Suppressor macrophage (primary cell): ENCODE measurements at regions not wholly inside any gene's neighbourhood (a gene's known extent, or its start where the extent isn't known, plus 50 kb on each side); places are given as distances from the start of the nearest gene placed in this dataset.
"Not testable (repeated sequence)": the region's sequence is repeated elsewhere in the genome, so short reads cannot be mapped to it uniquely, and the experiment has no call there.

Experiments
- DNase-seq, 4 experiments: peaks; one replicate each; pipeline ENCODE4 v3.0.0-alpha.2; 2020 to 2022

DNA sequence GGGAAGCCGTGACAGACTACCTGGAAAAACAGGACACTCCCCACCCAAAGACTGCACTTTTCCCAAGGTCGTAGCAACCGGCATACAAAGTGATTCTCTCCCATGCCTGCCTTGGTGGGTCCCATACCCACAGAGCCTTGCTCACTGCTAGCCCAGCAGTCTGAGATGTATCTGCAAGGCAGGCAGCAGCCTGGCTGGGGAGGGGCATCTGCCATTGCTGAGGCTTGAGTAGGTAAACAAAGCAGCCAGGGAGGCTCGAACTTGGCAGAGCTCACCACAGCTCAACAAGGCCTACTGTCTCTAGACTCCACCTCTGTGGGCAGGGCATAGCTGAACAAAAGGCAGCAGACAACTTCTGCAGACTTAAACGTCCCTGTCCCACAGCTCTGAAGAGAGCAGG is 144.4 kb upstream of the FSHR start:
- DNase-seq = not testable (repeated sequence)

DNA sequence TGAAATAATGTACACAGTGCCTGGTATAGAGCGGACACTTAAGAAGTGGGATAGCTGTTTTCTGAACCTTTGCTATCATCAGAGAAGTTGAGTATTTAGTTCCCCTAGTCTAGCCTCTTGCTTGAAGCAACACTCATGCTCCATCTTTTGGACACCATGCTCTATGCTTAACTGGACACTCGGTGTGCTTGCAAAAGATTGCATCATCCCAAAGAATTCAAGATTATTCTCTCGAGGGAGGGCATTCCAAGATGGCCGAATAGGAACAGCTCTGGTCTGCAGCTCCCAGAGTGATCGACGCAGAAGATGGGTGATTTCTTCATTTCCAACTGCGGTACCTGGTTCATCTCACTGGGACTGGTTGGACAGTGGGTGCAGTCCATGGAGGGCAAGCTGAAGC is 143.9 kb upstream of the FSHR start:
- DNase-seq = no peak

DNA sequence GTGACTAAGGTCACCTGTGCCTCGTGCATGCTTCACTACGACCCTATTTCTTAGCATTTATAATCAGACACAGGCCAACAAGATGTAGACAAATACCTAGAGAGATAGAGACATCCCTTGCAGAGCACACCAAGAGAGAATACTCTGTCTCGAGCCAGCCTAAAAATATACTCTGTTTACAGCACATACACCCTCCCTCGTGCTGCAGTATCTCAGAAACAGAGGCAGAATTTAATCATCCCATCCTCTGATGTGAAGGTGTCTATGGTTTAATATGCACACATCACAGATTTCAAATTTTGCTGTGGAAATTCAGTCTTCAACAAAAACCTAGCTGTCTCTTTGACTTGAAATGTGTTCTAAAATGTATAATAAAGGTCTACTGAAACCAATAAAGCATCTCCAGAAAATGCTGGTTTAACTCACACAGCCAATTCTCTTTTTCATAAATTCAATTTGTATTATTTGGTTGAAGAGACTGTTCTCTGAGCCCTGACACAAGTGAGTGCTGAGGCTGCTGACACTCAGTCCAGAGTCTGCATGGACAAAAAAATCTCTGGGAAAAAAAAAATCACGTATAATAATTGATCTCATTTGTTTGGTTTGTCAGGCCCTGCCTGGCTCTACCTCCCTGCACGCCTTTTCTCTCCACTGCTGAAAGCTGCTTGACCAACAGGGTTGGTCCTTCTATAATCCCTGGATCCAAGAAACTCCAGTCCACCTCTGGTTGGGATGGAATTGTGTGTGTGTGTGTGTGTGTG is 142.0 kb upstream of the FSHR start:
- DNase-seq = no peak

DNA sequence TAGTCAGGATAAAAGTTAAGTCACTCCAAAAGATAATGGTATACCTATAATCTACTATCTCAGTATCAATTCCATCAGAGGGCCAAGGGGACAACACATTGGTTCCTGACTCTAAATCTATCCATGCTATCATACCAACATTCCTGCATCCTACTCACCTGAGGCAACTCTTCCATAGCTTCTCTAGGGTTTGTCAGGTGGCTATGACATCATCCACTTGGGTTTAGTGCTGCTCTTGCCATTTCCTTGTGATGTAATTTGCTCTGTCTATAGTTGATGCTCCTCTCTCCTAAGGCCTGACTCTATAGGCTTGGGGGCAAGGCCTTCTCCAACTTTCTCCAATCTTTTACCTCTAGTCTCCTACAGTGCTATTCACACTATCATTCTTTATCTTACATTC is 139.9 kb upstream of the FSHR start:
- no peak for DNase-seq

DNA sequence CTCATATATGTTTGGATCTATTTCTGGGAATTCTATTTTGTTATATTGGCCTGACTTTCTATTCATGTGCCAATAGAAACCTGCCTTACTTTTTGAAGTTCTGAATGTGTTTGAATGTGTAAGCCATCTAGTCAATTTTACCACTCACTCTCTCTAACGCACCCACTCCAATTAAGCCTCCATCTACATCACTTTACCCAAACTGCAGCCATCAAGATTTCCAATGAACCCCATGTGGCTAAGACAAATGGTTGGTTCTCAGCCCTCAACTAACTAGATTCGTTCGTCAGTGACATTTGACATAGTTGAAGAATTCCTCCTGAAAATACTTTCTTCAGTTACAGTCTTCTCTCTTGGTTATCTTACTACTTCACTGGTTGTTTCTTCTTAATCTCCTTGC is 137.3 kb upstream of the FSHR start:
- no peak for DNase-seq

DNA sequence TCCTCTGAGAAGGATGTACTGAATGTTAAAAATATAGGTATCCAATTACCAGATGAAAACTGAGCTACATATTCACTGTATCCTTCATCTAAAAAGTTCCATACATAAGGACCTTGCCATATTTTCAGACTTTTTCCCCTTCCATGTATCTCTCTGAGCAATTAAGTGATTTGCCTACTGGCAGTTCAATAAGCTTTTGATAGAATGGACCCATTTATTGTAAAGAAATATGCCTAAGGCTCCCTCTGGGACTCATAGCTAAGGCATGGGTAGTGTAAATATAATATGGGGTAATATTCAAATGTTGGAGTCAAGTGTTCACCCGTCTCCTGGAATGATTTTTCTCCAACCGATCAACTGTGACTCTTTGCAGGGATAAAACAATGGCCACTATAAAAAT is 135.4 kb upstream of the FSHR start:
- no peak for DNase-seq

DNA sequence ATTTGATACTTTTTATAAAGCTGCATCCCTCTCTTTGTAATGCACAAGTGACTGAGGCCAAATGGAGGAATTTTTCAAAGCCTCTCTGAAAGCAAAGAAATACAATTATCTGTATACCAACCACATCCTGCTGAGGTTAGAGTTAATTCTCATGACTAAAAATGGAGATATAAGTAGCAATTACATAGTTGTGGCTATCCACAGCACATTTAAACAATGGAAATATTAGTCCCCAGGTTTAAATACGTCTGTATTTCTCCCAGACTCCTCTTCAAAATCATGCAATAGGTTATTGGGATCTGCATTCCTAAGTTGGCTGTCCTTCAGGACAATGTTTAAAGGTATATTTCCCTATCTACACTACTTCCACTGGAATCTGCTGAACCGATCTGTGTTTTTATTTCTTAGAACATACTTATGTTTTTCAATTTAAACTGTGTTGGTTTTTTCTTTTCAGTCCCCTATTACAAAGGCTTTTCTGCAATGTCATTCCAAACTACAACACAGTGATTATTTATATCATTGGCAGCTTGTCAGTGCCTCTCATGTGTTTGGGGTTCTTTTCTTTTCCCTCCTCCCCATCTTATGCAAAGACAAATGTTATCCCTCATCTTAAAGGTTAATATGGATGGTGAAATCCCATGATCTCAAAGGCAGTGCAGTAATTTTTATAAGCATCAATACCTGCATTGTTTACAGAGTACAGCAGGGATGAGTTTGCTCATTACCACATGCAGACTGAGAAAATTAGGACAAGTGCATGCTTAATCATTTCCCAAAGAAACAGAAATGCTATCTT is 134.8 kb upstream of the FSHR start:
- DNase-seq = no peak

DNA sequence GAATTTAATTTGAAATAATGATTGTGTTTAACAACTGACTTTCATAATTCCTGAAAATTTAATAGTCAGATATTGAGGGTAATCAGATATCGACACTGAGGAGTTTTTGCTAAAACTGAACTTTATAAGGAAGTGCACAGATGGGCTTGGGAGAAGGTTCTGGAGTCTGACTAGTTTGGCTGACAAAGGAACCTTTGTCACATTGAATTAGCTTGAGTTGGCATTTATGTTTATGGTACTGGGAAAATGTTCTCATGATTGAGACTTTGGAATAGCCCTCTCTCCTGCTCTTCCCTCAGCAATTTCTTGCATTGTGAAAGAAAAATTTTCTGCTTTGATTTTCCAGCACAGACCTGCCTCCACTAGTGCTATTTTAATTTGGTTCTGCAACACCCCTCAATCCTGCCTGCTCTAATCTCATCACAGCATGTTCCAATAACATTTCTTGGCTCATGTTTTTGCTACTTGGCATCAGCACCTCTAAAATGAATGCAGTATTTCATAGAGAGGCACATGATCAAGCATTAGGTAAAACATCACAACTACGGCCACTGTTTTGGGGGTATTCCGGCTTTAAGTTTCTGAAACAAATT is 133.9 kb upstream of the FSHR start:
- DNase-seq = no peak

DNA sequence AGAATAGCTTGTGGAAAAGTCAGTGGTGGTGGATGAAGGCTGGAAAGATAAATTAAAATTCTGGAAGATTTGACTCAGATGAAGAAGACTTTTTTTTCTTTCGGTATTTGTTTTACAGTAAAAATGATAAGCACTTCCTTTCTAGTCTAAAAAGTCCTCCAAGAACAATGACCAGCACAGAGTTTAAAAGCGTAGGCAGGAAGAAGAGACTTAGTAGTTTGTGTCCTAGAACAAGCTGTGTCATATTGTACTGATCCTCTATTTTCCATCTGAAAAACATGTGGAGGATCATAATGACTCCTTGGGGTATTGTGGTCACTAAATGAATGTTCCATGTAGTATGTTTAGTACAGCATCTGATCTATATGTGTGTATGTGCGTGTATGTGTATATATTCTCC is 132.4 kb upstream of the FSHR start:
- no peak for DNase-seq

DNA sequence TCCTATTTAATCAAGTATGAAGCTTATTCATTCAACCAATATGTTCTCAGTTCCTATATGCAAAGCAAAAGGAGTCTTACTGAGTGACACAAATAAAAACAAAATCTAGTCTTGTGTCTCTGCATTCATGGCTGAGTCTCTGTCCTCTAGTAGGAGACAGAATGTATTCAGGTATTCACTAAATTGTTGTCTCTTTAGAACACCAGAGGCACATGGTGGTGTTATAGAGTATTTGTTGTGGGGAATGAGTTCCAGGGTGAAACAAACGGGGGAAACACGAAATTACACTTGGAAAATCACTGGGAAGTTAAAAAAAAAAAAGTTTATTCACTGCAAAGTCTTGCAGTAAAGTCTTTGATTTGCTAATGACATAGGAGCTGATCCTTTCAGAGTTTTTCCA is 131.7 kb upstream of the FSHR start:
- no peak for DNase-seq

DNA sequence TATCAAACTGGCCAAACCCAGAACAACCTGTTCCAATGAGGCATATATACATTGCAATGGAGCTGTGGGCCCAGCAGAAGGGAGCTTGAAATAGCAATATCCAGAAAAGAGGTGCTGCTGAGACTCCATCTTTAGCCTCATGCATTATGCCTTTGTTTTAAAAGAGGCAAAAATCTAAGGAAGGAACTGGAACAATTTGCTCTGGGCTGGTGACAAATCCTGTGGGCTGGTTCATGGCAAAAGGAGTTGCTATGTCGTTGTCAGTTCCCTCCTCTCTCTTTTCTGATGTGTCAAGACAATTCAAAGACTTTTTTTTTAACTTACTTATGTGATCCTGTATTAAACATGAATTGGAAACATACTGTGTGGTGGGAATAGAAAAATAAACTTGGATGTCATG is 124.2 kb upstream of the FSHR start:
- no peak for DNase-seq

DNA sequence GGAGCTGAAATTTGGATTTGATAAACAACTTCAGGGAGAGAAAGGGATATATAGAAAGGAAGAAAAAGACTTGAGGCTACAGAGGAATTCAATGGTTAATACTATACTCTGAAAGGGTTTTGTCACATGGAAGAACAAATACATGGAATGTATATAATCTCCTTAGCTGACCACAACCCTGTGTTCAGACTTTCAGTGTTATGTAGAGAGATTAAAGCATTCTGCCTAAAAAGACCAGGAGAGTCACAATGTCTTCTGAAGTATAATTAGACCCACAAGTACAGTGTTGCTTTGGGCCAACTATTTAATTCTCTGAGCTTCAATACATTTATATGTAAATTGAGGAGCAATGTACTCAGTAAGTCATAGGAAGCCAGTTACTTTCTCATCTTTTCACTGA is 123.8 kb upstream of the FSHR start:
- DNase-seq = no peak

DNA sequence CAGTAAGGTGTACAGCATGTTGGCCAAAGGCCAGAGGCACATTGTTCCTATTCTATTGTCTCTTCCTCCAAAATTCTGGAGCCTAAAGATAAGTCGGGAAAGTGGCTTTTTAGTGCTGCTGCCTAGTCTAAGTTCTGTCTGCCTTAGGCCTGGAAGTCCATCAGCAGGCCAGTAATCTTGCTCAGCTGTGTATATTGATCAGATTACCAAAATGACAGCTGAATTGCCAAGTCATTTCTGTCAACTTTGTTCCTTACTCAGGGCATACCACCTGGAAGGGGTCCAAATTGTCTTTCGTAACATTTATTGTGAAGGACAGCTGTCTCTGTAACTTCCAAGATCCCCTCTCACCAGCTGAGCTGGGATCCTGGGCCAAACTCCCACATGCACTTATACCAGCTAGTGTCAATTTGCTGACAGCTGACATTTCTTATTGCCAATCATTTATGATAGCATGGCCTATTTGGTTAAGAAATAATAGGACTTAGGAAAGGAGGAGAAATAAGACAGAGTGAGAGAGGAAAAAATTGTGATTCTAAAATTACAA is 116.8 kb upstream of the FSHR start:
- DNase-seq = no peak

DNA sequence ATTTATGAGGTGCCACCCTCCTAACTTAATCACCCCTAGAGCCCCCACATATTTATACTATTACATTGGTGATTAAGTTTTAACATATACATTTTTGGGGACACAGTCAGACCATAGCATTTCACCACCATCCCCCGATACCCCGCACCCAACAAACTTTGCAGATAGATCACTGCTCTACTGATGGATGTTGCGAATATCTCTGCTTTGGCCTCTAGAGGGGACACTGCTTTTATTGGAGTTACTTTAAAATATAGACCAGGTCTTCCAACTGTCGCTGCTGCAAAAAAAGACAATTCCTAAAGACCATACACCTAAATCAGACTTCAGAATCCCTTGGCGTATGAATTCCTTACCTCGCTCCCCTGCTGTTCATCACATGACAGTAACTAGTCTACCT is 115.8 kb upstream of the FSHR start:
- no peak for DNase-seq

DNA sequence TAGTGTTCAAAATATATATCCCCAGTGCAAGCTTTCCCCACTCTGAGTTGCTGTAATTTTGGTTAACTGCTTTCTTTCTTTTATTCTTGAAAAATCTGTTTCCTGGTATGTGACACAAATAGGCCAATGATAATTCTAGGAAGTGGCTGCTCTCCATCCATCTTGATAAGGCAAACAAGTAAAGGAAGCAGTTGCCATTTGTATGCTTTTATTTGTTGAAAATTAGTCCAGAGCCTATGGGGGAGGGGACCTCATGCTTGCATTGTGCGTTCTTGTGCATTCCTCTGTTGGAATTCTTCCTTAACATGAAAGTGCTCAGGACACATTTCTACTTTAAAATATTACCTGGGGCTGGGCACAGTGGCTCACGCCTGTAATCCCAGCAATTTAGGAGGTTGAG is 111.2 kb upstream of the FSHR start:
- DNase-seq = no peak

DNA sequence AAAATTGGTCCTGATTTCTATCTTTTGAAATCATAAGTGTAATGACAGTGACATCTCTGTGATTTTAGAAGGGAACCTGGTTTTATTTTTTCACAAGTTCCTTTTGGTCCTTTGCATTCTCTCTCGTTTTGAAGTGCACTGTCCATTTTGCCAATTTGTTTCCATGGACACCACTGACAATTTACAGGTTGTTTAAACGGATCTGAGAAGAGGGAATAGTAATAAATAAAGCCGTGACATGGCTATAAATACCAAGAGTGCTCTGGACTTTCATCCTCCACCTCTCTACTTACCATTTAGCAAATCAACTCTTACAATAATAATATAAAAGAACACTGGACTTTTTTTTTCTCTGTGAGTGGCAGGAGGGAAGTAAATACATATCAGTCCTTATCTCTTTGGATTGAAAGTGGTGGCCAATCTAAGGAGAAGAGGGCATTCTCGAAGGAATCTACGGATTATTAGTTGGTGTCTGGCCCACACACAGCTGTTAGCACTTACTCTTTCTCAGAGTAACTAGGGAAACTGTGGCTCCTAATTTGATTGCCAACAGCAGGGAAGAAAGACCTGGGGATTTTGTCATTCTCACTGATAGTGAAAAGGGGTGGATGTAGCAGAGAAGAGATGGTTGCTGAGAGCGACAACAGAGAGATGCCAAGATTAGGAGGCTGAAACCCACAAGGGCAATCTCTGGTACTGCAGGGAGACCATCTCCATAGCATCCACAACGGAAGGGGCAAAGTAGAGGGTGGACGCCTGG is 108.7 kb upstream of the FSHR start:
- no peak for DNase-seq

DNA sequence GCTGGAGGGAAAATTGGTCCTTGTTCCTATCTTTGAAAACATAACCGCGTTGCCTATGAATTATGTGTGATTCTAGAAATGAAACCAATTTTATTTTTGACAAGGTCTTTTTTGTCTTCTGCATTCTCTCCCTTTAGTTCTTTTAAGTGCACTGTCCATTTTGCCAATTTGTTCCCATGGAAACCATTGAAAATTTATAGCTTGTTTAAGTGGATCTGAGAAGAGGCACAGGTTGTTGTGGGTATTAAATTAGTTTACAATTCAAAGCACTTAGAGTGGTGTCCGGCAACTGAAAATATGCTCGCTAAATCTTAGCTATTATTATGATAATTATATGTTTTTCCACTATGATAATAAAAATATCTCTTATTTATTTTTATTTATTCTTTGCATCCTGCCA is 107.5 kb upstream of the FSHR start:
- no peak for DNase-seq

DNA sequence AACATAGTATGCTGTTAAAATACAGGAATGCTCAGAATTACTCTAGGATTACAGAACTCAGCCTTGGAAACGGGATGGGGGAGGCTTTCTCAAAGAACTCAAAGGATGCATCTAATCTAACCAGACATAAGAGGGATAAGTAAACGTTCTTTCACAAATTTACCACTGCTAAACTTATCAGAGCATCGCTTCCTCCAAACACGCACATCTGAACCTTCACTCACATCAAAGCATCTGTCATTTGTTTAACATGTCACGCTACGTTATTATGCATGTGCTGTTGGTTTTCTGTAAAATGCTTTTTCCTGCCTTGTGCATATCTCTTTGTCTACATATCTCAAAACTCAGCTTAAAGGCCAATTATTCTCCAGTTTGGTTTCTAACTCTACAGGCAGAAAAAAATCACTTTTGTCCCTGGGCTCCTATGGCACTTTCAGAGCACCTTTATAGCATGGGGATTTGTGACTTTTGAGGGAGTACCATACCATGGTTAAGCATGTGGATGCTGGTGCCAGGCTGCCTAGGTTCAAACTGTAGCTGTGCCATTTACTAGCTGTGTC is 106.7 kb upstream of the FSHR start:
- no peak for DNase-seq

DNA sequence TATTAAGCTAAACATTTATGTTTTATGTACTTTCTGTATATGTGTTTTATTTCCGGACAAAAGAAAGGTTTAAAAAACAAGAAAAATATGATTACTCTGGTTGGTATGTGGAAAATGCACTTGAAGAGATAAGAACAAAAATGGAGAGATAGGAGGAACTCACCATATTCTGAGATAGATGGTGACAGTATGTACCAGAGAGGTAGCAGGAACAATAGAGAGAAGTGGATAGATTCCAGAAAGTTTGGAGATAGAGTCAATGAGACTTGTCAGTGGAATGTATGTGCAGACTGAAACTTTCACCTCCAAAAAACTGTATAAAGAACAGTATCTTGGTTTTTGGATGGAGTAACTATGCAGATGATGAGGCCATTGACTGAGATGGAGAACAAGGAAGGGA is 105.6 kb upstream of the FSHR start:
- no peak for DNase-seq

DNA sequence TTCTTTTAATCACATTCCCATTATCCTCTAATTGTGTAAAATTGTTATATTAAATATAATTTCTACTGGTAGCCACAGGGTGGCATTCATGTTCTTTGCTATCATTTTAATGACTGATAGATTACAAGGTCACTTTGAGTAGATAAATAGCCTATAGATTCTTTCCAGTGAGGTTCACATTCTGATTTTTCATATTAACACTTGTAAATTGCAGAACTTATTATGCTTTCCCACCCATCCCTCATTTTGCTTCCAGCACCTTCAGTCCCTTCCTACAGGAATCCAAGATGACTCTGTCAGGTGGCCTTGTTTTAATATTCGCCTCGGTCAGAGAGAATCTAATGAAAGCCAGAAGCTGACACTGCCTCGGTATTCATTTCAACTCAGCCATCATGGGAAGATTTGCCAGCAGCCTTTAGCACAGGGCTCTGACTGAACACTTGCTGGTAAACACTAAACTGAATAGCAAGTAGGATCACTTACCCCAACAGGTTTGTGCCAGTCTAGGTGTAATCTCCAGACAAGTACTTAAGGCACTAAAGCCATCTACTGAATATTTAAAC is 101.2 kb upstream of the FSHR start:
- no peak for DNase-seq

DNA sequence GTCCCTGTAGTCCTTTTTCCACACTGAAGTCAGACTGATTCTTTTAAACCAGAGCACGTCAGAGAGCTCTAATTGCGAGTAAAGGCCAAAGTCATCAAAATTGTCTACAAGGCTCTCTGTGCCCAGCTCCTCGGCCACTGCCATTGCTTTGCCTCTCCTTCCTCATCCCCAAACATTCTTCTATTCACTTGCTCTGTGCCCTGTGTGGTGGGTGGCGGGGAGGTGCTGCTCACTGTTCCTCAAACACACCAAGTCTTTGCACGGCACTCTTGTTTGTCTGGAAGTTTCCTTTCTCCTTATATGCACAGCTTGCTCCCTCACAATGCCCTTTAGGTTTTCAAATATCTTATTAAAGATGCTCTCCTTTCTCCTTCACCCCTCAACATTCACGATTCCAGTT is 100.1 kb upstream of the FSHR start:
- no peak for DNase-seq

DNA sequence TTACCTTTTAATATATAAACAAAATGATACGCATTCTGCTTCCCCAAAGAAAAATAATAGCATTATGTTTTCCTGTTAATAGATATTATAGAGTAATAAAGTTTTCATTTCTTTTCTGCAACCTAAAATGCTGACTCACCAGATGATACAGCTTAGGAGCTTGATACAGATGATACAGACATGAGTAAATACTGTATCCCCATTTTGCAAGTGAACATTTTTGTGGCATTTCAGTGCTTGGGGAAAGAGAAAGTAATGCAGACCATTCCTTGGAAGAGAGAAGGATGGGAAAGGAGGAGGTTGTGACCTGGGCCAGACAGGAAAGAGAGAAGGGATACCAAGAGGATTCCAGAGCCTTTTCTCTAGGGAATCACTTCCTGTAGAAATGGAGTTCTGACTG is 97.5 kb upstream of the FSHR start:
- DNase-seq = no peak
